Tibial artery (tissue), 4 donors: ENCODE measurements at regions not wholly inside any gene's neighbourhood (a gene's known extent, or its start where the extent isn't known, plus 50 kb on each side); places are given as distances from the start of the nearest gene placed in this dataset.
"Not testable (repeated sequence)": the region's sequence is repeated elsewhere in the genome, so short reads cannot be mapped to it uniquely, and the experiment has no call there.

Experiments
- DNase-seq, 2 donors: peaks; one replicate each; pipeline ENCODE4 v3.0.0-alpha.2; 2019
- H3K27ac ChIP-seq, 2 donors: fragments of 200-600 bp; sonication (generic) in 1 of 2; 1 replicate in 1 of 2; 2 replicates in 1 of 2; pipeline ENCODE4 v1.5.1; 2018 to 2019; ENCODE audit warnings: mild to moderate bottlenecking in 1 of 2
- H3K27me3 ChIP-seq, 2 donors: fragments of 200-600 bp; sonication (generic) in 1 of 2; one replicate each; pipeline versions ENCODE4 v1.5.1 to v1.6.0; 2016 to 2019
- H3K36me3 ChIP-seq, 3 donors: fragments of 200-600 bp; sonication (generic) in 2 of 3; one replicate each; pipeline ENCODE4 v1.5.1; 2016 to 2019; ENCODE audit warnings: mild to moderate bottlenecking in 2 of 3
- H3K4me1 ChIP-seq, 4 donors: fragments of 200-600 bp; sonication (generic) in 2 of 4; 1 replicate in 3 of 4; 2 replicates in 1 of 4; pipeline ENCODE4 v1.5.1; 2016 to 2019
- H3K4me3 ChIP-seq, 2 donors: fragments of 200-600 bp; sonication (generic) in 1 of 2; 1 replicate in 1 of 2; 2 replicates in 1 of 2; pipeline ENCODE4 v1.5.1; 2018 to 2019; ENCODE audit warnings: mild to moderate bottlenecking in 2 of 2
- H3K9me3 ChIP-seq, 3 donors: fragments of 200-600 bp; sonication (generic) in 1 of 3; one replicate each; pipeline ENCODE4 v1.5.1; 2016 to 2019
- intact Hi-C: fragments of 100-400 bp; cut with DNase I; formaldehyde crosslinking; loops from one replicate; pipeline ENCODE4 v1.15.0; 2023; ENCODE audit warnings: low total_unique reads
- TF ChIP-seq, protein P1 (sequence below), 2 experiments: fragments of 200-600 bp in 1 of 2; fragments of 450-650 bp in 1 of 2; IDR thresholded peaks; one replicate each; pipeline ENCODE4 v1.5.1; 2017 to 2019; ENCODE audit warnings: antibody characterized with exemption in 2 of 2, mild to moderate bottlenecking in 1 of 2, moderate library complexity in 1 of 2

DNA sequence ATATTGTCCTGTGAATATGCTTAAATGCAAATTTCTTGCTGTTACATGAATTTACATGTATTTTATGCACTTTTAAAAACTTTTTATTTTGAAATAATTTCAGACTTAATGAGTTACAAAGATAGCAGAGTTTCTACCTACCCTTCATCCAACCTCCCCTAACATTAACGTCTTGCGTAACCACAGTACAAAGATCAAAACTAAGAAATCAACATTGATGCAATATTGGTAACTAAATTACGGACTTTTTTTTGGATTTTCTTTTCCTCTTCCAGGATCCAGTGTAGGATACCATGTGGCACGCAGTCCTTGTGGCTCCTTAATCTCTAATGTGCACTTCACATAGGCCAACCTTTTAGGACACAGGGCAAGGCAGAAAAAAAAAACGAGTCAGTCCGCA, 124.9 kb downstream of the ABCC12 start:
- Histone ChIP-seq H3K36me3 (no peaks in the 10 kb centered on the region), H3K9me3 (peaks cover 0 to 5% (median 0%) of the 10 kb centered on the region in 3 donors), H3K4me3 (no peak overlapping the region), H3K27me3 (no peaks in the 10 kb centered on the region), H3K4me1 (no peaks in the 10 kb centered on the region), H3K27ac (no peak overlapping the region)
- intact Hi-C loops, result no loop called here
- no peak for DNase-seq
- TF ChIP-seq, protein P1, sequence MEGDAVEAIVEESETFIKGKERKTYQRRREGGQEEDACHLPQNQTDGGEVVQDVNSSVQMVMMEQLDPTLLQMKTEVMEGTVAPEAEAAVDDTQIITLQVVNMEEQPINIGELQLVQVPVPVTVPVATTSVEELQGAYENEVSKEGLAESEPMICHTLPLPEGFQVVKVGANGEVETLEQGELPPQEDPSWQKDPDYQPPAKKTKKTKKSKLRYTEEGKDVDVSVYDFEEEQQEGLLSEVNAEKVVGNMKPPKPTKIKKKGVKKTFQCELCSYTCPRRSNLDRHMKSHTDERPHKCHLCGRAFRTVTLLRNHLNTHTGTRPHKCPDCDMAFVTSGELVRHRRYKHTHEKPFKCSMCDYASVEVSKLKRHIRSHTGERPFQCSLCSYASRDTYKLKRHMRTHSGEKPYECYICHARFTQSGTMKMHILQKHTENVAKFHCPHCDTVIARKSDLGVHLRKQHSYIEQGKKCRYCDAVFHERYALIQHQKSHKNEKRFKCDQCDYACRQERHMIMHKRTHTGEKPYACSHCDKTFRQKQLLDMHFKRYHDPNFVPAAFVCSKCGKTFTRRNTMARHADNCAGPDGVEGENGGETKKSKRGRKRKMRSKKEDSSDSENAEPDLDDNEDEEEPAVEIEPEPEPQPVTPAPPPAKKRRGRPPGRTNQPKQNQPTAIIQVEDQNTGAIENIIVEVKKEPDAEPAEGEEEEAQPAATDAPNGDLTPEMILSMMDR (IDR thresholded peaks at IDR 0.05), result no peak

- Histone ChIP-seq H3K27ac (no peak overlapping the region), H3K36me3 (no peaks in the 10 kb centered on the region), H3K4me3 (no peak overlapping the region), H3K9me3 (peaks cover 0 to 5% (median 0%) of the 10 kb centered on the region in 3 donors), H3K4me1 (no peaks in the 10 kb centered on the region), H3K27me3 (no peaks in the 10 kb centered on the region)
- TF ChIP-seq, protein P1 (IDR thresholded peaks at IDR 0.05), result no peak
- intact Hi-C loops, result no loop called here
- DNase-seq, result no peak
Measured at GRCh38 chr16:48029768-48030167, 126.0 kb downstream of the ABCC12 start.

DNA sequence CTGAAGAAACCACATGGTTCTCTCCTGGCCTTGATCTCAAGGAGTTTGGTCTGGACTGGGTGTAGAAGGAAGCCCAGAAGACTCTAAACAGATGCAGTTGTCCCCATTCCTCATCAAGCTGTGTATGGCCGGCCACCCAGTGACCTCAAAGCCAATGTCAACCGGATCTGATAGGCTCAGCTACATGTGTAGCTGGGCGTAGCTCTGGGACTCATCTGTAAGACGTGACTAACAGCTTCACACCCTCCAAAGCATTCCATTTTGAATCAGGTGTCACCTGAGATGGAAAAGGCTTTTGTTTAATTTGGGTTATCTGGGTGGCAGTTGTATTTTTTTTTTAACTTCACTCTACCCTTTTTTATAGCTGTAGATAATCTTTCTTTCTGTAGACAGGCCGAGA, 130.4 kb downstream of the ABCC12 start:
- intact Hi-C loops, result no loop called here
- Histone ChIP-seq H3K9me3 (no peaks in the 10 kb centered on the region), H3K36me3 (no peaks in the 10 kb centered on the region), H3K27me3 (no peaks in the 10 kb centered on the region), H3K4me1 (no peaks in the 10 kb centered on the region), H3K27ac (no peak overlapping the region), H3K4me3 (no peak overlapping the region)
- TF ChIP-seq, protein P1 (IDR thresholded peaks at IDR 0.05), result no peak
- no peak for DNase-seq

DNA sequence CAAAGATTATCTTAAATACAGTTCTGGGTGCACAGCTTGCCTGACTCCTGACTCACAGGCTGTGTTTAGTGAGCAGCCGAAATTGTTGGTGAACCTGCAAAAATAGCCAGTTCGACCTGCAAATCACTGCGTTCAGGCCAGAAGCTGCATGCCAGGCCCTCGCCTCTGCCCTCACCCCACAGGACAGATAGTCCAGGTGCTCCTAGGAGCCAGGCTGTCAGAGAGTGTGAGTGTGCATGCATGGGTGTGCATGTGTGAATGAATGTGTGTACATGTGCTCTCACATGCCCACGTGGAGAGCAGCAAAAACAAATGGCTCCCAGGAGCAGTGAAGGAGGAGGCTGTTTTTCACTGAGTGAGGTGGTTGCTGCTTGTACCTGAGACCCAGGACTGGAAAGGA, 131.8 kb downstream of the ABCC12 start:
- no peak for DNase-seq
- TF ChIP-seq, protein P1 (IDR thresholded peaks at IDR 0.05), result no peak
- Histone ChIP-seq H3K27me3 (no peaks in the 10 kb centered on the region), H3K36me3 (no peaks in the 10 kb centered on the region), H3K27ac (no peak overlapping the region), H3K4me1 (no peaks in the 10 kb centered on the region), H3K9me3 (no peaks in the 10 kb centered on the region), H3K4me3 (no peak overlapping the region)
- intact Hi-C loops, result no loop called here

DNA sequence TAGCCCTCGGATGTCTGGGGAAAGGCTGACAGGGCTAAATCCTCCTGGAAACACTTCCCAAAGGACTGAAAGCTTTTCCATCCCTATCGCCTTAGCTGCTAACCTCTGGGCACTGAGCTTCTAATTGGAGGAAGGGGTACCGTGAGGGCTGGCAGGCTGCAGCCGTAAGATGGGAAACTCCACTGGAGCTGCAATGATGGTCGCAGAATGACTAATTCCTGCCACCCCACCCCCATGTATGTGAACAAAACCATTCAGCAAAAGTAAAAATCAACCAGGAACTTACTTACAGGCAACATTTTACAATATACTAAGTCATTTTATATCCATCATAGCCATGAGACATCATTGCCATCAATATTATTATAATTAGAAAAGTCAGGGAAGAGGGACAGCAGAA, 133.3 kb downstream of the ABCC12 start:
- H3K27ac ChIP-seq, result no peak overlapping the region
- intact Hi-C loops, result no loop called here
- H3K36me3 ChIP-seq, result no peaks in the 10 kb centered on the region
- no peak for DNase-seq
- TF ChIP-seq, protein P1 (IDR thresholded peaks at IDR 0.05), result no peak
- no peaks in the 10 kb centered on the region for H3K4me1 ChIP-seq
- no peak overlapping the region for H3K4me3 ChIP-seq
- H3K27me3 ChIP-seq, result no peaks in the 10 kb centered on the region
- no peaks in the 10 kb centered on the region for H3K9me3 ChIP-seq

- H3K27me3 ChIP-seq, H3K27ac ChIP-seq, H3K9me3 ChIP-seq, H3K4me1 ChIP-seq, H3K36me3 ChIP-seq, H3K4me3 ChIP-seq, intact Hi-C loops, DNase-seq: not testable (repeated sequence)
Measured at GRCh38 chr16:48020617-48021016, 135.2 kb downstream of the ABCC12 start.
